ENCODE measurements at regions not wholly inside any gene's neighbourhood (a gene's known extent, or its start where the extent isn't known, plus 50 kb on each side); places are given as distances from the start of the nearest gene placed in this dataset.

GRCh38 chr4:138299881-138300280 lies 57.7 kb upstream of the SLC7A11 start:
- DNase-seq, result no peak

- DNase-seq, result no peak
Observed at GRCh38 chr4:138298866-138299265, 56.7 kb upstream of the SLC7A11 start.

- no peak for DNase-seq
Observed at GRCh38 chr4:138298431-138298830, 56.3 kb upstream of the SLC7A11 start.

GRCh38 chr4:138297743-138298405 lies 55.7 kb upstream of the SLC7A11 start:
- no peak for DNase-seq

GRCh38 chr4:138292321-138292720 lies 50.2 kb upstream of the SLC7A11 start:
- no peak for DNase-seq

Measured in SIG-M5 (cell line).